CD4-positive, alpha-beta T cell treated with Interleukin-4 for 4 hours (primary cell): ENCODE measurements at regions not wholly inside any gene's neighbourhood (a gene's known extent, or its start where the extent isn't known, plus 50 kb on each side); places are given as distances from the start of the nearest gene placed in this dataset.
A peak's percentile ranks its signal among the peaks of the same experiment; 100 is the strongest.
"Not testable (repeated sequence)": the region's sequence is repeated elsewhere in the genome, so short reads cannot be mapped to it uniquely, and the experiment has no call there.

Experiments used
- DNase-seq: peaks from one replicate; pipeline ENCODE4 v3.0.0-alpha.2; 2020

GRCh38 chr7:65749518-65749917 lies 123.4 kb upstream of the VKORC1L1 start:
- no peak for DNase-seq

- peak; percentile 83 for DNase-seq
These were observed 122.1 kb upstream of the VKORC1L1 start for GRCh38 chr7:65750511-65751344.

- not testable (repeated sequence) for DNase-seq
These were observed 118.8 kb upstream of the VKORC1L1 start for GRCh38 chr7:65754070-65754469.

- not testable (repeated sequence) for DNase-seq
These were observed 113.9 kb upstream of the VKORC1L1 start for GRCh38 chr7:65758991-65759390.

- DNase-seq: not testable (repeated sequence)
These were observed 110.2 kb upstream of the VKORC1L1 start for GRCh38 chr7:65762712-65763111.

- DNase-seq: not testable (repeated sequence)
These were observed 109.8 kb upstream of the VKORC1L1 start for GRCh38 chr7:65763114-65763513.

- peak; percentile 92 for DNase-seq
These were observed 102.2 kb upstream of the VKORC1L1 start for GRCh38 chr7:65770473-65771225.

GRCh38 chr7:65771226-65771569 lies 101.7 kb upstream of the VKORC1L1 start:
- DNase-seq: not testable (repeated sequence)

- not testable (repeated sequence) for DNase-seq
These were observed 96.2 kb upstream of the VKORC1L1 start for GRCh38 chr7:65776677-65777076.

- DNase-seq: not testable (repeated sequence)
These were observed 82.9 kb upstream of the VKORC1L1 start for GRCh38 chr7:65789943-65790342.

GRCh38 chr7:65791788-65792187 lies 81.1 kb upstream of the VKORC1L1 start:
- DNase-seq: not testable (repeated sequence)

- DNase-seq: not testable (repeated sequence)
These were observed 80.1 kb upstream of the VKORC1L1 start for GRCh38 chr7:65792726-65793125.

- not testable (repeated sequence) for DNase-seq
These were observed 78.0 kb upstream of the VKORC1L1 start for GRCh38 chr7:65794671-65795391.

- DNase-seq: not testable (repeated sequence)
These were observed 77.5 kb upstream of the VKORC1L1 start for GRCh38 chr7:65795392-65795716.

GRCh38 chr7:65796205-65796604 lies 76.7 kb upstream of the VKORC1L1 start:
- no peak for DNase-seq

GRCh38 chr7:65797086-65797485 lies 75.8 kb upstream of the VKORC1L1 start:
- not testable (repeated sequence) for DNase-seq

- not testable (repeated sequence) for DNase-seq
These were observed 75.3 kb upstream of the VKORC1L1 start for GRCh38 chr7:65797566-65797965.

- peak; percentile 52 for DNase-seq
These were observed 74.5 kb upstream of the VKORC1L1 start for GRCh38 chr7:65798111-65799075.

GRCh38 chr7:65800191-65800590 lies 72.7 kb upstream of the VKORC1L1 start:
- not testable (repeated sequence) for DNase-seq

GRCh38 chr7:65800890-65801341 lies 72.0 kb upstream of the VKORC1L1 start:
- no peak for DNase-seq

GRCh38 chr7:65804887-65805286 lies 68.0 kb upstream of the VKORC1L1 start:
- no peak for DNase-seq

- not testable (repeated sequence) for DNase-seq
These were observed 65.8 kb upstream of the VKORC1L1 start for GRCh38 chr7:65807067-65807466.
